PFSK-1 (cell line): ENCODE measurements at regions not wholly inside any gene's neighbourhood (a gene's known extent, or its start where the extent isn't known, plus 50 kb on each side); places are given as distances from the start of the nearest gene placed in this dataset.

Experiments used
- REST ChIP-seq, 2 experiments: IDR thresholded peaks; 2 replicates each; pipeline versions ENCODE4 v1.6.1 to v1.8.0; 2011 to 2012; ENCODE audit warnings: low read depth in 2 of 2, low read length in 2 of 2, control low read depth in 1 of 2, inconsistent platforms in 1 of 2, mild to moderate bottlenecking in 1 of 2, moderate library complexity in 1 of 2; ENCODE audit not compliant: insufficient read depth in 1 of 2
- SIN3A ChIP-seq: IDR thresholded peaks from 2 replicates; pipeline ENCODE4 v1.6.1; 2012; ENCODE audit warnings: mild to moderate bottlenecking, low read length, moderate library complexity, borderline replicate concordance; ENCODE audit not compliant: insufficient read depth
- TAF1 ChIP-seq: IDR thresholded peaks from 2 replicates; pipeline ENCODE4 v1.6.1; 2012; ENCODE audit warnings: low read length, control low read depth, borderline replicate concordance; ENCODE audit not compliant: insufficient read depth

GRCh38 chr21:17458279-17458678 lies 54.6 kb upstream of the CXADR start:
- TF ChIP-seq REST (IDR thresholded peaks at IDR 0.05; ENCODE audit: insufficient read depth in 1 of 2, low read depth in 2 of 2, low read length in 2 of 2) = no peak
- no peak for TF ChIP-seq TAF1
- TF ChIP-seq SIN3A = no peak
